HUES6 (cell line): ENCODE measurements at regions not wholly inside any gene's neighbourhood (a gene's known extent, or its start where the extent isn't known, plus 50 kb on each side); places are given as distances from the start of the nearest gene placed in this dataset.
"Not testable (repeated sequence)": the region's sequence is repeated elsewhere in the genome, so short reads cannot be mapped to it uniquely, and the experiment has no call there.

ENCODE experiments used
- H3K27ac ChIP-seq: 2 replicates; pipeline ENCODE4 v1.7.0; 2013; ENCODE audit warnings: low read depth, mild to moderate bottlenecking, low read length, inconsistent platforms
- H3K27me3 ChIP-seq: 2 replicates; pipeline ENCODE4 v1.6.1; 2013; ENCODE audit warnings: low read length; ENCODE audit not compliant: control insufficient read depth, insufficient read depth
- H3K36me3 ChIP-seq: 2 replicates; pipeline ENCODE4 v1.6.1; 2013; ENCODE audit warnings: low read length; ENCODE audit not compliant: control insufficient read depth, insufficient read depth
- H3K4me1 ChIP-seq: 2 replicates; pipeline ENCODE4 v1.6.1; 2013; ENCODE audit warnings: low read length; ENCODE audit not compliant: control insufficient read depth, insufficient read depth
- H3K4me3 ChIP-seq: 2 replicates; pipeline ENCODE4 v1.5.1; 2013; ENCODE audit warnings: low read depth, low read length
- H3K9ac ChIP-seq: one replicate; pipeline ENCODE4 v1.6.1; 2013; ENCODE audit warnings: mild to moderate bottlenecking, low read length
- H3K9me3 ChIP-seq: 2 replicates; pipeline ENCODE4 v1.6.1; 2013; ENCODE audit warnings: low read depth, low read length; ENCODE audit not compliant: control insufficient read depth, insufficient read depth

DNA sequence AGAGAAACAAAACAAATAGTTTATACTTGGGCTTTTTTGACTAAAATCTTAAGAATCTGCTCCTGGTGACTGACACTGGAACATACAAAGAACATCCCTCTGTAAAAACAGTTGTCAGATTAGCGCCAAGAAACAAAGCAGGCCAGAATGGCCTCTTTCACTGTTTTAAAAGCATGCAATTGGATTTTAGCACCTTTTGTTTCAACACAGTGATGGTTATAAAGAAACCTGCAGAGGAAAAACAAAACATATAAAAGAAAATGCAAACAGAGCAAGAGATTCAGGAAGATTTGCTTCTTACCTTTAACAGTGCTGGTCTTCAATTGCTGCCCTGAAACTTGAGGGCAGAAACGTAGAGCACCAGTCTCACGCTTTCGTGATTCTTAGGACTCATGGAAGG lies 652.2 kb upstream of the KCND2 start:
- no peaks in the 10 kb centered on the region for H3K36me3 ChIP-seq
- no peak overlapping the region for H3K4me3 ChIP-seq
- H3K27ac ChIP-seq: no peak overlapping the region
- no peaks in the 10 kb centered on the region for H3K9me3 ChIP-seq
- no peaks in the 10 kb centered on the region; the same call in 1 of the 2 replicates for H3K27me3 ChIP-seq
- H3K9ac ChIP-seq: peak overlapping the region; percentile 5
- H3K4me1 ChIP-seq: no peaks in the 10 kb centered on the region

- Histone ChIP-seq H3K4me3 (no peak overlapping the region), H3K36me3 (no peaks in the 10 kb centered on the region), H3K27me3 (no peaks in the 10 kb centered on the region; the same call in 1 of the 2 replicates), H3K4me1 (no peaks in the 10 kb centered on the region), H3K27ac (no peak overlapping the region), H3K9ac (no peak overlapping the region), H3K9me3 (no peaks in the 10 kb centered on the region)
Observed at GRCh38 chr7:119623427-119623826, 649.5 kb upstream of the KCND2 start.

DNA sequence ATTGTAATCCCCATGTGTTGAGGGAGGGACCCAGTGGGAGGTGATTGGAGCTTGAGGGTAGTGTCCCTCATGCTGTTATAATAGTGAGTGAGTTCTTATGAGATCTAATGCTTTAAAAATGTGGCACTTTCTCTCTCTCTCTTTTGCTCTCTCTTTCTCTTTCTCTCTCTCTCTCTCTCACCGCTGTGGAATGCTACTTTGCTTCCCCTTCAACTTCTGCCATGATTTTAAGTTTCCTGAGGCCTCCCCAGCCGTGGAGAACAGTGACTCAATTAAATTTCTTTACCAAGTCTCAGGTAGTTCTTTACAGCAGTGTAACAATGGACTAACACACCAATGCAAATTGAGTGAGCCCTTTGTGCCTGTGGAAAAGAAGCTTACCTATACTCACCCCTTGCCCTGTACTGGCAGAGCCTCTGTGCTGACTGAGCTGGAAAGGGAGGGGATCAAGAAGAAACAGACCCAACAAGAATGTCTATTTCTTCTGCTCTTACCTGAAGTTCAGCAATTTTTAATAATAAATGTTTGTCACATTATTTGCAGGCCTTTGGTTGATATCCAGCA lies 642.5 kb upstream of the KCND2 start:
- Histone ChIP-seq H3K27me3 (no peaks in the 10 kb centered on the region), H3K4me1 (no peaks in the 10 kb centered on the region), H3K4me3 (no peak overlapping the region), H3K27ac (no peak overlapping the region), H3K9ac (no peak overlapping the region), H3K9me3 (no peaks in the 10 kb centered on the region), H3K36me3 (no peaks in the 10 kb centered on the region)

GRCh38 chr7:119633812-119634211 lies 639.2 kb upstream of the KCND2 start:
- H3K4me1 ChIP-seq, H3K9me3 ChIP-seq, H3K4me3 ChIP-seq, H3K27me3 ChIP-seq, H3K27ac ChIP-seq, H3K9ac ChIP-seq, H3K36me3 ChIP-seq: not testable (repeated sequence)

GRCh38 chr7:119640326-119640725 lies 632.6 kb upstream of the KCND2 start:
- Histone ChIP-seq H3K27me3 (no peaks in the 10 kb centered on the region), H3K9ac (no peak overlapping the region), H3K4me3 (no peak overlapping the region), H3K27ac (no peak overlapping the region), H3K4me1 (no peaks in the 10 kb centered on the region), H3K36me3 (no peaks in the 10 kb centered on the region), H3K9me3 (no peaks in the 10 kb centered on the region)

DNA sequence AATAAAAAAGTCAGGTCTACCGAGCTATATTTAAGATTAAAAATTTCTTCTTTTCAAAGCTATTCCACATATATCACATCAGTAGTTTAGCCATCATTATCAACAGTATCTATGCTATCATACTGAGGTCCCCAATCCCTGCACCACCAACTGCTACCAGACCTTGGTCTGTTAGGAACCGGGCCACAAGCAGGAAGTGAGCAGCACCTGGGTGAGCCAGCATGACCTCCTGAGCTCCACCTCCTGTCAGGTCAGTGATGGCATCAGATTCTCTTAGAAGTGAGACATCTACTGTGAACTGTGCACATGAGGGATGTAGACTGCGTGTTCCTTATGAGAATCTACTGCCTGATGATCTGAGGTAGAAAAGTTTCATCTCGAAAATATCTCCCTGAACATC lies 632.1 kb upstream of the KCND2 start:
- Histone ChIP-seq H3K9ac (no peak overlapping the region), H3K4me1 (no peaks in the 10 kb centered on the region), H3K27me3 (no peaks in the 10 kb centered on the region), H3K9me3 (no peaks in the 10 kb centered on the region), H3K36me3 (no peaks in the 10 kb centered on the region), H3K4me3 (no peak overlapping the region), H3K27ac (no peak overlapping the region)

GRCh38 chr7:119643558-119643957 lies 629.4 kb upstream of the KCND2 start:
- Histone ChIP-seq H3K27me3 (no peaks in the 10 kb centered on the region), H3K9me3 (no peaks in the 10 kb centered on the region), H3K9ac (no peak overlapping the region), H3K4me1 (no peaks in the 10 kb centered on the region), H3K4me3 (no peak overlapping the region), H3K36me3 (no peaks in the 10 kb centered on the region), H3K27ac (no peak overlapping the region)

DNA sequence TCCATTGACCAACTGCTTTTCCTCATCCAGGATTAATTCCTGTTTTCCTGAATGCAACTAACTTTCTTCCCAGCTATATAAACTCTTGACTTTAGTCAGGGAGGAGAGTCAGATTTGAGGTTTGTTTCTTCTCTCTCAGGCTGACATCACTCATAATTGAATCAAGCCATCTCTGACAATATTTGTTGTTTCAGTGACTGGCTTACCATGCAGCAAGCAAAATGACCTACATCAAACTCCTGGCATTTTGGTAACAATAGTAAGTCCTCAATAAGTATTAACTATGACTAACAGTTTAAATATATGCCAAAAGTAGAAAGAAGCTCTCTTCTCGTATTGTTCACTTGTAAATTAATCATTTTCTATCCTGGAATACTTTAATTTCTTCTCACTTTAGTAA lies 625.7 kb upstream of the KCND2 start:
- Histone ChIP-seq H3K27ac (no peak overlapping the region), H3K9me3 (no peaks in the 10 kb centered on the region), H3K9ac (no peak overlapping the region), H3K4me3 (no peak overlapping the region), H3K27me3 (no peaks in the 10 kb centered on the region), H3K36me3 (no peaks in the 10 kb centered on the region), H3K4me1 (no peaks in the 10 kb centered on the region)

DNA sequence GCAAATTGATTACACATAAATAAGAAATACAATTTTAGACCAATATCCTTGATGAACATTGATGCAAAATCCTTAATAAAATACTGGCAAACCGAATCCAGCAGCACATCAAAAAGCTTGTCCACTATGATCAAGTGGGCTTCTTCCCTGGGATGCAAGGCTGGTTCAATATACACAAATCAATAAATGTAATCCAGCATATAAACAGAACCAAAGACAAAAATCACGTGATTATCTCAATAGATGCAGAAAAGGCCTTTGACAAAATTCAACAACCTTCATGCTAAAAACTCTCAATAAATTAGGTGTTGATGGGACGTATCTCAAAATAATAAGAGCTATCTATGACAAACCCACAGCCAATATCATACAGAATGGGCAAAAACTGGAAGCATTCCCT lies 624.2 kb upstream of the KCND2 start:
- not testable (repeated sequence) for H3K36me3 ChIP-seq, H3K9ac ChIP-seq, H3K27ac ChIP-seq, H3K4me1 ChIP-seq, H3K9me3 ChIP-seq, H3K4me3 ChIP-seq, H3K27me3 ChIP-seq

DNA sequence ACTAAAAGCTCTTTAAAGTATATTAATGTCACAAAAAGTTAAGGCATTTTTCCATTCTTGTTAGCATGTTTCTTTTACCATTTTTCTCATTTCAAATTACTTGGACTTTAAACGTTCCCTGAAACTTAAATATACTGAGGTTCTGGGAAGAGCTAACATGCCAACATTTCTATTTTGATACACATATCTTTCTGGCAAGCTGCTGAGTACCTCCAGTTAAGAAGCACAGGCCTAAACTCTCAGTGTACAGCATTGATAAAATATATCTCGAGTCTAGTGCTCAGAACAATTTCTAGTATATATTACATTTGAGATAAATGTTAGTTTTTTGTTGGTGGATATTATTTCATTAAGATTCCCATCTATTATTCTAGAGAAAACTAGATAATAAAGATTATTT lies 612.9 kb upstream of the KCND2 start:
- Histone ChIP-seq H3K27me3 (no peaks in the 10 kb centered on the region), H3K4me1 (no peaks in the 10 kb centered on the region), H3K27ac (no peak overlapping the region), H3K9me3 (no peaks in the 10 kb centered on the region), H3K36me3 (no peaks in the 10 kb centered on the region), H3K4me3 (no peak overlapping the region), H3K9ac (no peak overlapping the region)

GRCh38 chr7:119664601-119665000 lies 608.4 kb upstream of the KCND2 start:
- no peaks in the 10 kb centered on the region for H3K9me3 ChIP-seq
- no peak overlapping the region for H3K9ac ChIP-seq
- no peaks in the 10 kb centered on the region for H3K4me1 ChIP-seq
- H3K36me3 ChIP-seq: no peaks in the 10 kb centered on the region
- H3K27me3 ChIP-seq: no peaks in the 10 kb centered on the region
- no peak overlapping the region for H3K4me3 ChIP-seq
- no peak overlapping the region for H3K27ac ChIP-seq

DNA sequence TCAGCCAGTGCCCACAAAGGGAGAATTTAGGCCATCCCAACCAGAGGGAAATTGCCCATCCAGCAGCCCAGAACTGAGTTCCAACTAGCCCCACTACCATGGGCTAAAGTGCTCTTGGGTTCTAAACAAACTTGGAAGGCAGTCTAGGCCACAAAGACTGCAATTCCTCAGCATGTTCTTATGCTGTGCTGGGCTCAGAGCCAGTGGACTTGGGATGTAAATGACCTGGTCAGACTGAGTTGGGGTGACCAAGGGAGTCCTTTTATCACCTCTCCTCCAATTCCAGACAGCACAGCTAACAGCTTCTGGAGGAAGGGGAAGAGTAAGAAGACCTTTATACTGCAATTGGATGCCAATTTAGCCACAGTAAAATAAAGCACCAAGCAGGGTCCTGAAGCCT lies 607.2 kb upstream of the KCND2 start:
- H3K4me3 ChIP-seq: no peak overlapping the region
- H3K4me1 ChIP-seq: no peaks in the 10 kb centered on the region
- no peak overlapping the region for H3K9ac ChIP-seq
- H3K27me3 ChIP-seq: no peaks in the 10 kb centered on the region
- H3K9me3 ChIP-seq: no peaks in the 10 kb centered on the region
- no peak overlapping the region for H3K27ac ChIP-seq
- no peaks in the 10 kb centered on the region for H3K36me3 ChIP-seq
